ENCODE measurements at regions not wholly inside any gene's neighbourhood (a gene's known extent, or its start where the extent isn't known, plus 50 kb on each side); places are given as distances from the start of the nearest gene placed in this dataset.

DNA sequence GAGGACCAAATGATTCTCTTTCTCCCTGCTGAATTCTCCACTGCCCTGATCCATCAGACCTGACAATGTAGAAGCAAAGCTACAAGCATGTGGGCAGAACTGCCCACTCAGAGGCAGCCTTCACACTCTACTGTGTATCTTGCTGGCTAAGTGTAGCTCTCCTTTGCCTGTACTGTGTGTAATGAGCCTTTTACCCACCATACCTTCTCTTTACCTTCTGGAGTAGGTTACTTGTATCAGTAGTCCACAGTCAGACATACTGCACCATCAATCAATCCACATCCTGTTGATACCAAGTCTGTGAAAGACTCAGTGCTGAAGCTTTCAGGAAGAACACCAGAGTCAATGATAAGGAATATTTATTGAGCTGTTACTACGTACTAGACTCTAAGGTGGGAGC lies 440.7 kb upstream of the ARHGEF26 start:
- TF ChIP-seq, protein P1, sequence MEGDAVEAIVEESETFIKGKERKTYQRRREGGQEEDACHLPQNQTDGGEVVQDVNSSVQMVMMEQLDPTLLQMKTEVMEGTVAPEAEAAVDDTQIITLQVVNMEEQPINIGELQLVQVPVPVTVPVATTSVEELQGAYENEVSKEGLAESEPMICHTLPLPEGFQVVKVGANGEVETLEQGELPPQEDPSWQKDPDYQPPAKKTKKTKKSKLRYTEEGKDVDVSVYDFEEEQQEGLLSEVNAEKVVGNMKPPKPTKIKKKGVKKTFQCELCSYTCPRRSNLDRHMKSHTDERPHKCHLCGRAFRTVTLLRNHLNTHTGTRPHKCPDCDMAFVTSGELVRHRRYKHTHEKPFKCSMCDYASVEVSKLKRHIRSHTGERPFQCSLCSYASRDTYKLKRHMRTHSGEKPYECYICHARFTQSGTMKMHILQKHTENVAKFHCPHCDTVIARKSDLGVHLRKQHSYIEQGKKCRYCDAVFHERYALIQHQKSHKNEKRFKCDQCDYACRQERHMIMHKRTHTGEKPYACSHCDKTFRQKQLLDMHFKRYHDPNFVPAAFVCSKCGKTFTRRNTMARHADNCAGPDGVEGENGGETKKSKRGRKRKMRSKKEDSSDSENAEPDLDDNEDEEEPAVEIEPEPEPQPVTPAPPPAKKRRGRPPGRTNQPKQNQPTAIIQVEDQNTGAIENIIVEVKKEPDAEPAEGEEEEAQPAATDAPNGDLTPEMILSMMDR (IDR thresholded peaks at IDR 0.05): no peak
- no peak for TF ChIP-seq EZH2 (IDR thresholded peaks at IDR 0.05; ENCODE audit: borderline replicate concordance, insufficient read depth, low read depth, low read length, poor library complexity, severe bottlenecking)
